H1 (cell line): ENCODE measurements at regions not wholly inside any gene's neighbourhood (a gene's known extent, or its start where the extent isn't known, plus 50 kb on each side); places are given as distances from the start of the nearest gene placed in this dataset.

Experiments
- CTCF ChIA-PET: fragments of 300-600 bp; sonication (Branson Sonifier 250); formaldehyde crosslinking; loops from one replicate; lab custom pipeline; 2021; ENCODE audit not compliant: partially characterized antibody; lab: Charles Lee
- POLR2A ChIA-PET: fragments of 300-600 bp; sonication (Branson Sonifier 250); formaldehyde crosslinking; loops from one replicate; lab custom pipeline; 2021; ENCODE audit warnings: inconsistent platforms; ENCODE audit not compliant: partially characterized antibody; lab: Charles Lee
- DNase-seq, 2 experiments: peaks; one replicate each; pipeline versions ENCODE4 v3.0.0 to v3.0.0-alpha.2; 2010 to 2022; ENCODE audit warnings: low spot score in 2 of 2, low read depth in 1 of 2, mixed read lengths in 1 of 2
- FAIRE-seq: peaks from 2 replicates; lab custom pipeline; 2011; peaks lifted over from hg19 to GRCh38; lab: Jason Lieb, UNC
- H2AFZ ChIP-seq: 2 replicates; pipeline ENCODE4 v1.8.1; 2012; ENCODE audit warnings: low read length, inconsistent platforms
- H2AK5ac ChIP-seq: 2 replicates; pipeline ENCODE4 v1.6.1; 2013; ENCODE audit warnings: low read depth, low read length
- H2BK120ac ChIP-seq: replicated peaks from 2 replicates; pipeline ENCODE3; 2013; ENCODE audit warnings: low read depth, low read length, inconsistent platforms
- H2BK12ac ChIP-seq: 2 replicates; pipeline ENCODE4 v1.6.1; 2013; ENCODE audit warnings: low read depth, low read length
- H2BK15ac ChIP-seq: 2 replicates; pipeline ENCODE4 v1.6.1; 2013; ENCODE audit warnings: low read length
- H2BK20ac ChIP-seq: 2 replicates; pipeline ENCODE4 v1.6.1; 2013; ENCODE audit warnings: low read length
- H2BK5ac ChIP-seq: 2 replicates; pipeline ENCODE4 v1.6.1; 2013; ENCODE audit warnings: low read depth, low read length
- H3K14ac ChIP-seq: 2 replicates; pipeline ENCODE4 v1.6.1; 2013; ENCODE audit warnings: inconsistent platforms; ENCODE audit not compliant: insufficient read length
- H3K18ac ChIP-seq: 2 replicates; pipeline ENCODE4 v1.6.1; 2013; ENCODE audit warnings: low read length; ENCODE audit errors: extremely low read depth
- H3K23ac ChIP-seq: 2 replicates; pipeline ENCODE4 v1.6.1; 2013; ENCODE audit warnings: inconsistent platforms; ENCODE audit not compliant: insufficient read length
- H3K23me2 ChIP-seq: 2 replicates; pipeline ENCODE4 v1.6.1; 2013; ENCODE audit warnings: low read depth, low read length
- H3K27ac ChIP-seq: 2 replicates; pipeline ENCODE4 v1.6.1; 2011; ENCODE audit warnings: low read depth, low read length, inconsistent platforms
- H3K27me3 ChIP-seq, 4 experiments: replicated peaks in 1 of 4; 1 replicate in 1 of 4; 2 replicates in 3 of 4; pipeline versions ENCODE4 v1.6.1 to v1.8.1; 2011 to 2013; ENCODE audit warnings: low read length in 3 of 4, mild to moderate bottlenecking in 3 of 4, inconsistent platforms in 2 of 4, mixed read lengths in 2 of 4, moderate library complexity in 1 of 4; ENCODE audit not compliant: control insufficient read depth in 3 of 4, insufficient read depth in 3 of 4; ENCODE audit errors: extremely low read depth in 1 of 4
- H3K36me3 ChIP-seq, 4 experiments: 2 replicates each; pipeline versions ENCODE4 v1.6.1 to v1.8.1; 2011 to 2013; ENCODE audit warnings: mild to moderate bottlenecking in 4 of 4, low read length in 3 of 4, moderate library complexity in 2 of 4, control low read depth in 1 of 4, inconsistent platforms in 1 of 4; ENCODE audit not compliant: insufficient read depth in 4 of 4, control insufficient read depth in 2 of 4
- H3K4ac ChIP-seq: replicated peaks from 2 replicates; pipeline ENCODE3; 2013; ENCODE audit warnings: low read length, low read depth, mixed read lengths, inconsistent platforms; ENCODE audit not compliant: insufficient read length
- H3K4me1 ChIP-seq, 4 experiments: replicated peaks in 1 of 4; 1 replicate in 1 of 4; 2 replicates in 3 of 4; pipeline versions ENCODE4 v1.6.1 to v1.8.1; 2011 to 2013; ENCODE audit warnings: low read length in 3 of 4, inconsistent platforms in 2 of 4, mixed read lengths in 1 of 4; ENCODE audit not compliant: insufficient read depth in 4 of 4, control insufficient read depth in 3 of 4
- H3K4me2 ChIP-seq, 2 experiments: 2 replicates each; pipeline versions ENCODE4 v1.6.1 to v1.8.1; 2011 to 2013; ENCODE audit warnings: low read depth in 2 of 2, low read length in 2 of 2, control low read depth in 1 of 2, inconsistent platforms in 1 of 2, mild to moderate bottlenecking in 1 of 2; ENCODE audit not compliant: insufficient read depth in 1 of 2
- H3K4me3 ChIP-seq, 4 experiments: fragments of 200-600, 300-600 bp in 1 of 4; sonication (generic), shearing (Covaris generic), sonication (Bioruptor Twin) in 1 of 4; 2 replicates each; pipeline versions ENCODE4 v1.5.1 to v1.8.1; 2011 to 2016; ENCODE audit warnings: low read length in 4 of 4, low read depth in 3 of 4, control low read depth in 2 of 4, inconsistent platforms in 2 of 4, mild to moderate bottlenecking in 2 of 4, mixed read lengths in 1 of 4, moderate library complexity in 1 of 4; ENCODE audit not compliant: insufficient read depth in 2 of 4; ENCODE audit errors: extremely low read depth in 1 of 4
- H3K56ac ChIP-seq: replicated peaks from 2 replicates; pipeline ENCODE3; 2013; ENCODE audit warnings: low read depth, mild to moderate bottlenecking, mixed read lengths, low read length, inconsistent platforms; ENCODE audit not compliant: insufficient read length
- H3K79me1 ChIP-seq: 2 replicates; pipeline ENCODE4 v1.6.1; 2013; ENCODE audit warnings: low read depth, low read length, control low read depth
- H3K79me2 ChIP-seq, 2 experiments: 2 replicates each; pipeline versions ENCODE4 v1.6.1 to v1.8.1; 2012 to 2013; ENCODE audit warnings: low read length in 2 of 2, mild to moderate bottlenecking in 2 of 2, inconsistent platforms in 1 of 2; ENCODE audit not compliant: insufficient read depth in 2 of 2, control insufficient read depth in 1 of 2
- H3K9ac ChIP-seq, 4 experiments: replicated peaks in 1 of 4; 1 replicate in 1 of 4; 2 replicates in 3 of 4; pipeline versions ENCODE4 v1.6.1 to v1.8.1; 2011 to 2013; ENCODE audit warnings: low read depth in 3 of 4, low read length in 3 of 4, control low read depth in 2 of 4, mild to moderate bottlenecking in 2 of 4, moderate library complexity in 2 of 4, inconsistent platforms in 1 of 4; ENCODE audit errors: extremely low read depth in 1 of 4
- H3K9me3 ChIP-seq, 2 experiments: 2 replicates each; pipeline versions ENCODE4 v1.6.1 to v1.8.1; 2012 to 2013; ENCODE audit warnings: mild to moderate bottlenecking in 2 of 2, moderate library complexity in 2 of 2, control low read depth in 1 of 2, inconsistent platforms in 1 of 2, low read depth in 1 of 2, low read length in 1 of 2, mixed read lengths in 1 of 2; ENCODE audit not compliant: insufficient read depth in 2 of 2
- H4K20me1 ChIP-seq, 2 experiments: replicated peaks in 1 of 2; 2 replicates each; pipeline versions ENCODE3 to v1.8.1; 2011 to 2013; ENCODE audit warnings: inconsistent platforms in 2 of 2, low read length in 2 of 2, mild to moderate bottlenecking in 1 of 2; ENCODE audit not compliant: insufficient read depth in 2 of 2, control insufficient read depth in 1 of 2
- H4K5ac ChIP-seq: 2 replicates; pipeline ENCODE4 v1.6.1; 2013; ENCODE audit warnings: low read length, low read depth, mixed read lengths, inconsistent platforms; ENCODE audit not compliant: insufficient read length
- H4K8ac ChIP-seq: 2 replicates; pipeline ENCODE4 v1.8.0; 2013; ENCODE audit warnings: mild to moderate bottlenecking, moderate library complexity, low read length, inconsistent platforms; ENCODE audit not compliant: insufficient read depth; ENCODE audit errors: extremely low read depth
- H4K91ac ChIP-seq: replicated peaks from 2 replicates; pipeline ENCODE3; 2013; ENCODE audit warnings: low read length, mixed read lengths, inconsistent platforms; ENCODE audit not compliant: insufficient read length
- BACH1 ChIP-seq: IDR thresholded peaks from 2 replicates; pipeline ENCODE4 v1.6.1; 2012; ENCODE audit warnings: low read length, improper control_type of control experiment
- CTBP2 ChIP-seq: IDR thresholded peaks from 2 replicates; pipeline ENCODE4 v1.7.0; 2011; ENCODE audit warnings: borderline replicate concordance, mild to moderate bottlenecking, moderate library complexity, mixed read lengths, low read length; ENCODE audit not compliant: insufficient read depth, insufficient read length
- CTCF ChIP-seq, 3 experiments: IDR thresholded peaks; 1 replicate in 2 of 3; 2 replicates in 1 of 3; pipeline versions ENCODE4 v1.5.1 to v1.6.1; 2011; ENCODE audit warnings: low read length in 3 of 3, mild to moderate bottlenecking in 3 of 3, inconsistent platforms in 2 of 3, low read depth in 1 of 3, moderate library complexity in 1 of 3; ENCODE audit not compliant: insufficient read depth in 1 of 3; ENCODE audit errors: control extremely low read depth in 1 of 3
- EGR1 ChIP-seq: IDR thresholded peaks from 2 replicates; pipeline ENCODE4 v1.6.1; 2011; ENCODE audit warnings: low read depth, low read length, borderline replicate concordance
- HDAC6 ChIP-seq: IDR thresholded peaks from one replicate; pipeline ENCODE4 v1.7.1; 2012; ENCODE audit warnings: low read depth, mild to moderate bottlenecking, inconsistent platforms, low read length, moderate library complexity
- KDM5A ChIP-seq: fragments of 200-600 bp; IDR thresholded peaks from 2 replicates; pipeline ENCODE4 v1.7.1; 2012; ENCODE audit warnings: mild to moderate bottlenecking, low read length, inconsistent platforms, mixed read lengths
- MAFK ChIP-seq: IDR thresholded peaks from 2 replicates; pipeline ENCODE4 v1.6.1; 2012; ENCODE audit warnings: low read depth, mild to moderate bottlenecking, improper control_type of control experiment, low read length
- POLR2AphosphoS5 ChIP-seq: IDR thresholded peaks from 2 replicates; pipeline ENCODE4 v1.6.1; 2011; ENCODE audit warnings: low read depth, low read length
- RBBP5 ChIP-seq: IDR thresholded peaks from 2 replicates; pipeline ENCODE4 v1.7.1; 2012; ENCODE audit warnings: low read depth, mild to moderate bottlenecking, inconsistent platforms, low read length, moderate library complexity, borderline replicate concordance
- RXRA ChIP-seq: IDR thresholded peaks from 2 replicates; pipeline ENCODE4 v1.6.1; 2011; ENCODE audit warnings: low read depth, mild to moderate bottlenecking, low read length, moderate library complexity; ENCODE audit not compliant: insufficient read depth
- SIN3A ChIP-seq, 2 experiments: IDR thresholded peaks in 1 of 2; conservative IDR thresholded peaks in 1 of 2; 2 replicates each; pipeline ENCODE4 v1.6.1; 2011 to 2012; ENCODE audit warnings: low read length in 2 of 2, improper control_type of control experiment in 1 of 2, low read depth in 1 of 2, mild to moderate bottlenecking in 1 of 2
- TCF12 ChIP-seq: IDR thresholded peaks from 2 replicates; pipeline ENCODE4 v1.6.1; 2011; ENCODE audit warnings: low read depth, mild to moderate bottlenecking, low read length
- WGBS, 2 experiments: shearing (Covaris generic) in 1 of 2; methylation state at CpG; one replicate each; pipeline versions ENCODE4 v1.1.6 to v1.1.7; 2013 to 2015; ENCODE audit warnings: low lambda C conversion rate in 2 of 2, mixed read lengths in 2 of 2, inconsistent platforms in 1 of 2, low coverage in 1 of 2, missing lambda C conversion rate in 1 of 2; ENCODE audit not compliant: insufficient replicate concordance in 2 of 2, insufficient coverage in 1 of 2, insufficient read length in 1 of 2; ENCODE audit errors: extremely low coverage in 1 of 2, missing lambda C conversion rate in 1 of 2; 5-methylcytosine and 5-hydroxymethylcytosine counted together

GRCh38 chr6:44682280-44682679 lies 294.8 kb downstream of the CDC5L start:
- Histone ChIP-seq H2AK5ac (no peak overlapping the region), H2BK120ac (no peak overlapping the region), H2AFZ (no peak overlapping the region), H3K79me1 (no peaks in the 10 kb centered on the region), H3K14ac (no peak overlapping the region), H4K20me1 (no peaks in the 10 kb centered on the region), H2BK20ac (no peak overlapping the region), H4K5ac (no peak overlapping the region), H4K8ac (peak overlapping the region; percentile 59; the same call in 1 of the 2 replicates), H3K23me2 (no peaks in the 10 kb centered on the region), H2BK5ac (no peak overlapping the region), H3K9me3 (no peaks in the 10 kb centered on the region; a peak in 1 of 4 replicates), H2BK12ac (no peak overlapping the region), H3K9ac (no peak overlapping the region), H3K4me2 (no peak overlapping the region), H3K18ac (no peak overlapping the region), H2BK15ac (no peak overlapping the region), H3K27ac (no peak overlapping the region), H3K79me2 (no peaks in the 10 kb centered on the region), H3K4me3 (no peak overlapping the region), H3K4ac (no peak overlapping the region), H3K56ac (no peak overlapping the region), H3K27me3 (no peaks in the 10 kb centered on the region), H3K23ac (no peak overlapping the region), H3K4me1 (no peaks in the 10 kb centered on the region), H4K91ac (no peak overlapping the region), H3K36me3 (no peaks in the 10 kb centered on the region)
- POLR2A ChIA-PET: no interaction called here
- CTCF ChIA-PET: interaction anchor here (0.9 to 2.1 kb wide), 4 partner anchors 11 to 71 kb away, joined by 3 to 7 read pairs (median 4); no protein-coding TSS in a partner anchor
- 84% methylated on average over 6 of the region's 6 CpGs; no CpG with 5 or more reads in 1 of the 2 experiments for WGBS, 2 experiments
- no peak for DNase-seq
- FAIRE-seq: no peak
- TF ChIP-seq EGR1 (no peak), HDAC6 (no peak), BACH1 (no peak), TCF12 (no peak), POLR2AphosphoS5 (no peak), CTBP2 (no peak), RBBP5 (no peak), RXRA (no peak), CTCF (IDR thresholded peaks at IDR 0.05; ENCODE audit: control extremely low read depth in 1 of 3, insufficient read depth in 1 of 3, low read depth in 1 of 3, low read length in 3 of 3) (no peak), SIN3A (conservative IDR thresholded peaks at IDR 0.05 in 1 of 2, IDR thresholded peaks at IDR 0.05 in 1 of 2; ENCODE audit: low read depth in 1 of 2, low read length in 2 of 2) (no peak), MAFK (no peak), KDM5A (no peak)
